ENCODE measurements at regions not wholly inside any gene's neighbourhood (a gene's known extent, or its start where the extent isn't known, plus 50 kb on each side); places are given as distances from the start of the nearest gene placed in this dataset.
"Not testable (repeated sequence)": the region's sequence is repeated elsewhere in the genome, so short reads cannot be mapped to it uniquely, and the experiment has no call there.

DNA sequence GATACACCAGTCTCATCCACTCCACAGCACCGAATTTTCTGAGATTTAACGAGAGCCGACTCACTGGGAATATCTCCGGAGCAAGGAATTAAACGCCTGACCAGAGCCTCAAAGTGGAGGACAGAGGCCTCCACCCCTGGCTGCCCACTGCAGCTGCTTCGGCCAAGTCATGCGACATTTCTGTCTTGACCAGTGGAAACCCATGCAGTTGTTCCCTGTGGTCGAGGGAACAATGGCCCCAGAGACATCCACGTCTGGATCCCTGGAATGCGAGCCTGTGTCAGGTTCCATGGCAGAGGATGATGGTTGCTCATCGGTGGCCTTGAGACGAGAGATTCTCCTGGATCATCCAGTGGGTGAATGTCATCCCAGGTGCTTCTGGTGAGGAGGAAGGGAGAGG, 65.7 kb upstream of the INSIG1 start:
- no peak for DNase-seq

DNA sequence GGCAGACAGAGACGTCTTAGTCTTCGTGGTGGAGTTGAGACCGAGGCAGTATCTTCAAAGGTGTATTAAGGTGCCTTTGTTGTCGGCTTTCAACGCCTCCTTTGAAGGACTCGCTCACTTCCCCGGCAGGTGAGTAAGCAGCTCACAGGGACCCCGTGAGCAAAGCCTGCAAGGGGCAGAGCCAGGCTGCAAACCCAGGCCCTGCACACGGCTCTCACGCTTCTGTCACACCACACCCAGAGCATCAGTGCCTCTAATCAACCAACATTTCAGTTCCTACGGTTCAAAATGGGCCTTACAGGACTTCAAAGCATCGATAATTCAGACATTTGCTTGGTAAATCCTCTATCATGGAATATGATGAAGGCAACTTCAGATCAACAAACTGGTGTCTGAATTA, 64.8 kb upstream of the INSIG1 start:
- DNase-seq, result no peak

GRCh38 chr7:155233311-155234157, 64.1 kb upstream of the INSIG1 start:
- DNase-seq, result no peak

DNA sequence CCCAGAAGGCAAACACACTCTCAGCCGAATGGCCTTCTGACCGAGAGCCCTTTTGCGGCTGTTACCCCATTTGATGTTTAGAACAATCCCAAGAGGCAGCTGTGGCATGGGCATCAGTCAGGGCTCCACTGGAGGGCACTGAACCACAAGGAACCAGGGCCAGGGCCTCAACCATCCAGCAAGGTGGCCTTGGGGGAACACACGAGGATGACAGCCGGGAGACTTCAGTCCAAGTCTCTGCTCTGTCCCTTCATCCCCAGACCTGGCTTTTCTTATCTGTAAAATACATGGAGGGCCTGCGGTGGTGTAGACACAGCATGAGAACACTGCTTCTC, 63.6 kb upstream of the INSIG1 start:
- no peak for DNase-seq

DNA sequence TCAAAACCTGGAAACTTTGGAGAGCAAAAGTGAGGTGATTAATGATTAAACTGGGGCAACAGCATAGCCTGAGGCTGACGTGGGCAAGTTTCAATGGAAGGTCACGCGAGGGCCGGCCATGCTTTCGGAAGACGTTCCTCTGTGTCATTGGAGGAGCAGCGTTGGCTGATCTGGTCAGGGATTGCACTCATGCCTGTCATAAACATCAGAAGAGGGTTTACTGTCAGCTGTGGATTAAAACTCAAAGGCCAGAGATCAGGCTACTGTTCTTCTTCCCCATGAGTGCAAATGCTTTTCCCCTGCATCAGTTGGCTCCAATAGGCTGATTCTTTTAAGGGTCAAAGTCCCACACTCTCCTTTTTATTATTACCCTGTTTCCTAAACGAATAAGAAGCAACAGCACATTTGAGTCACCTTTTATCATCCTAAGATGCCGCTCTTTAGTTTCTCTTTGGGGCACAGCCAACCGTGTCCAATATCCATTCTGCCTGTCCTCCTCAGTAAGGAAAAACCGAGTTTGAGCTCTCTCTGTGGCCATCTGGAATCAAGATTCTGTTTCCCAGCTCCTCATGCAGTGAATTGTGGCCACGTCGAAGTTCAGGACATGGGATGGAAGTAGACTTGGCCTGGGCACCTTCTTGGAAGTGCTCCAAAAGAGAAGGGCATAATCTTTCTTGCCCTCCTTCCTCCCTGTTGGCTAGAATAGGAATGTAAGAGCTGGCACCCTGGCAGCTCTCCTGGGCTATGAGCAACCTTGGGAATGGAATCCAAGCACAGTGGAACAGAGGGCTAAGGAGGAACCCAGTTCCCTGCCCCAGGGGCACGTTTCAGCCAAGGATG, 62.5 kb upstream of the INSIG1 start:
- no peak for DNase-seq

GRCh38 chr7:155236386-155236785, 61.3 kb upstream of the INSIG1 start:
- DNase-seq, result no peak

DNA sequence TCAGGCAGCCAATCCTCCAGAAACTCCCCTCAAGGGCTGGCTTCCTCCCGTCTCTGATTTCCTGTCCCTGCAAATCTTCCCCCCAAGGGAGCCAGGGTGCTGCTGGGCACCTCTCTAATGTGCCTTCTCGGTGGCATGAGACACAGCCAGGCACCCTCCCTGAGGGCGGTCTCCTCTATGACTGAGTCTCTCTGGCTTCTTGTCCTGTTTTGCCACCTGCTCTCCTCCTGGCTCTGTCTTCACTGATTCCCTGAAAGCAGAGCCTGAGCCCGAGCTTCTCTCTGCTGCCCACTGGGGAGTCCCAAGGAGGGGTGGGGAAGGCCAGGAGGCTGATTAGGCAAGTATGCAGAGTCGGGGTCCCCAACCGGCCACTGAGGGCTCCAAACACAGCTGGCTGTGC, 60.4 kb upstream of the INSIG1 start:
- no peak for DNase-seq

GRCh38 chr7:155237730-155238129, 59.9 kb upstream of the INSIG1 start:
- DNase-seq, result no peak

GRCh38 chr7:155239431-155240087, 58.1 kb upstream of the INSIG1 start:
- DNase-seq, result not testable (repeated sequence)

DNA sequence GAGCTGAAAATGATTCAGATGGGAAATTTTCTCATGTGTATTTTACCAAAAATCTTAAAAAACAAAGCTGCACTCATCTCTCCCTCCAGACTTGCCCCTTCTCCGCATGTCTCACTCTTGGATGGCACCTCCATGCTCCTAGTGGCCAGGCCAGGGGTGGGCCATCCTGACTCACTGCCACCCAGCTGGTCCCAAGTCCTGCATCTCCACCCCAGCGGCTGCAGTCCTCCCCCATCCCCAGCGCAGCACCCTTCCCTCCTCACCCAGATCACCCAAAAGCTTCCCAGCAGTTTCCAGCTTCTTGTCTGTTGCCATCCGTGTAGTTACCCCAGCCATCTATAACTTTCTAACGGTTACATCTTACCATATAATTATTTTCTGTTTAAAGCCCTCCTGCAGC, 53.0 kb upstream of the INSIG1 start:
- no peak for DNase-seq

DNA sequence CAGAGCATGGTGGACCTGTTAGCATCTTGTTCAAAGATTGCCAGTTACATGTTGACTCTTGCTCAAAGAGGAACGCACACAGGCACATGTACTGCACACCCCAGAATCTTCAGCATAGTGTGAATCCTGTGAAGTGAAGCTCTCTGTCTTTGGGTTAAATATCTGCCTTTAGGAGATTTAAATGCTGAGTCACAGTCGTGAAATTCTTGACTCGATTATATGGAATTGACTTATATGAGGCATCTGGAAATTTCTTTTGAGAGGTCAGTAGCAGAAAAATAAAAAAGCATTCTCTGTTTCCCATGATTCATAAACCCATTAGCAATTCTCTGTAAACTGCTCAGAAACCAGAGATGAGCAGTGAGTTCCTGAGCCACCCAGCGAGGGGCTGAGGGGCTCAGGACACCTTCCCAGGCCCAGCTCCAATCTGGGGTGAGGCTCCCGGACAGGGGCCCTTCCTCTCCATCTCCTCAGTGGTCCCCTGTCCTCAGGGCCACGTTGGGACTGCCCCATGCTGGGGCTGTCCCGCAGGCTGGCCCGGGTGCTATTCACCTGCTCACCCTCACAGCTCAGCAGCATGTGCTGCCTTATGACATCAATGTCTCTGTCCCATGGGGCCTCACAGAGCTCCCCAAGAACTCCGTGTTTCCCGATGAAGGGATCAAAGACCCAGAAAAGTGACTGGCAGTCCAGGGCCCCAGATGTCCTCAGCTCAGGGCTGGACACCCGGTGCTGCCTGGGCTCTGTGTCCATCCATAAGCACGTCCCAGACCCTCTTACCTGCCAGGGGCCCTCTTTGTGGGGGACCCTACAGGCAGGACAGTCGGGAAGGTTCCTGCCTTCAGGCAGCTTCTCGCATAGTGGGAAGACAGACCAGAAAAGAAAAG, 50.0 kb upstream of the INSIG1 start:
- no peak for DNase-seq
